IMR-90 (cell line): ENCODE measurements at regions not wholly inside any gene's neighbourhood (a gene's known extent, or its start where the extent isn't known, plus 50 kb on each side); places are given as distances from the start of the nearest gene placed in this dataset.

ENCODE experiments used
- ATAC-seq: fragments of 200-7000 bp; cut with Tn5 transposase; 2 replicates; pipeline ENCODE4 v1.9.1; 2020; ENCODE audit warnings: low read depth, mild to moderate bottlenecking, moderate library complexity
- BruUV-seq: library from RNA; stranded (reverse); fragments of 400-500 nt; replicated peaks from 2 replicates; lab custom pipeline; 2021; lab: Mats Ljungman, UMichigan
- CTCF ChIA-PET: fragments of 300-600 bp; formaldehyde crosslinking; extraction: SDS; loops from one replicate; lab custom pipeline; 2021; ENCODE audit warnings: antibody characterized with exemption; lab: Yijun Ruan, JAX
- POLR2A ChIA-PET: fragments of 300-600 bp; sonication (Branson Sonifier 250); formaldehyde crosslinking; loops from one replicate; lab custom pipeline; 2022; ENCODE audit warnings: antibody characterized with exemption; ENCODE audit not compliant: unreplicated experiment; lab: Charles Lee
- DNase-seq: peaks from one replicate; pipeline ENCODE4 v3.0.0; 2013
- H2AFZ ChIP-seq: replicated peaks from 2 replicates; pipeline ENCODE3; 2013; ENCODE audit warnings: low read length, mild to moderate bottlenecking; ENCODE audit not compliant: poor library complexity
- H2AK5ac ChIP-seq: 2 replicates; pipeline ENCODE4 v1.6.1; 2013; ENCODE audit warnings: low read depth, low read length, inconsistent platforms
- H2AK9ac ChIP-seq: replicated peaks from 2 replicates; pipeline ENCODE3; 2013; ENCODE audit warnings: mild to moderate bottlenecking, low read depth, low read length, moderate library complexity; ENCODE audit not compliant: poor library complexity
- H2BK120ac ChIP-seq: 2 replicates; pipeline ENCODE4 v1.6.1; 2013; ENCODE audit warnings: low read depth, low read length, inconsistent platforms
- H2BK15ac ChIP-seq: 3 replicates; pipeline ENCODE4 v1.6.1; 2013; ENCODE audit warnings: low read depth, low read length, inconsistent platforms
- H2BK20ac ChIP-seq: 2 replicates; pipeline ENCODE4 v1.6.1; 2013; ENCODE audit warnings: low read depth, mild to moderate bottlenecking, inconsistent platforms, low read length, moderate library complexity
- H2BK5ac ChIP-seq: 2 replicates; pipeline ENCODE4 v1.6.1; 2013; ENCODE audit warnings: mild to moderate bottlenecking, low read depth, low read length, inconsistent platforms; ENCODE audit not compliant: poor library complexity, severe bottlenecking
- H3K14ac ChIP-seq: replicated peaks from 2 replicates; pipeline ENCODE4 v1.6.1; 2013; ENCODE audit warnings: low read depth, low read length, inconsistent platforms
- H3K18ac ChIP-seq: 2 replicates; pipeline ENCODE4 v1.6.1; 2013; ENCODE audit warnings: low read depth, low read length, control low read depth
- H3K23ac ChIP-seq: 2 replicates; pipeline ENCODE4 v1.6.1; 2013; ENCODE audit warnings: low read depth, low read length, inconsistent platforms
- H3K27ac ChIP-seq: 2 replicates; pipeline ENCODE4 v1.5.1; 2013; ENCODE audit warnings: mild to moderate bottlenecking, control low read depth, low read length; ENCODE audit not compliant: insufficient read depth
- H3K27me3 ChIP-seq: 2 replicates; pipeline ENCODE4 v1.6.1; 2013; ENCODE audit warnings: low read length; ENCODE audit not compliant: control insufficient read depth, insufficient read depth
- H3K36me3 ChIP-seq: 2 replicates; pipeline ENCODE4 v1.6.1; 2013; ENCODE audit warnings: low read length, mixed read lengths; ENCODE audit not compliant: control insufficient read depth, insufficient read depth
- H3K4ac ChIP-seq: 2 replicates; pipeline ENCODE4 v1.6.1; 2013; ENCODE audit warnings: low read depth, low read length, inconsistent platforms
- H3K4me1 ChIP-seq: 2 replicates; pipeline ENCODE4 v1.6.1; 2013; ENCODE audit warnings: low read length, mixed read lengths; ENCODE audit not compliant: control insufficient read depth, insufficient read depth
- H3K4me2 ChIP-seq: 2 replicates; pipeline ENCODE4 v1.6.1; 2013; ENCODE audit warnings: low read depth, mild to moderate bottlenecking, control low read depth, low read length, moderate library complexity
- H3K4me3 ChIP-seq: 2 replicates; pipeline ENCODE4 v1.5.1; 2013; ENCODE audit warnings: low read depth, mild to moderate bottlenecking, control low read depth, low read length, moderate library complexity; ENCODE audit not compliant: insufficient read depth
- H3K56ac ChIP-seq: 2 replicates; pipeline ENCODE4 v1.6.1; 2013; ENCODE audit warnings: low read length, inconsistent platforms; ENCODE audit not compliant: insufficient read depth; ENCODE audit errors: extremely low read depth
- H3K79me1 ChIP-seq, 2 experiments: 2 replicates each; pipeline ENCODE4 v1.6.1; 2013; ENCODE audit warnings: low read length in 2 of 2, inconsistent platforms in 1 of 2, low read depth in 1 of 2
- H3K9ac ChIP-seq: 2 replicates; pipeline ENCODE4 v1.6.1; 2013; ENCODE audit warnings: low read depth, low read length, control low read depth
- H3K9me1 ChIP-seq: 2 replicates; pipeline ENCODE4 v1.6.1; 2013; ENCODE audit warnings: low read length, inconsistent platforms; ENCODE audit not compliant: insufficient read depth
- H3K9me3 ChIP-seq: 2 replicates; pipeline ENCODE4 v1.6.1; 2013; ENCODE audit warnings: low read length; ENCODE audit not compliant: control insufficient read depth, insufficient read depth
- H4K20me1 ChIP-seq: 2 replicates; pipeline ENCODE4 v1.6.1; 2013; ENCODE audit warnings: low read length, inconsistent platforms; ENCODE audit not compliant: insufficient read depth
- H4K5ac ChIP-seq: 2 replicates; pipeline ENCODE4 v1.6.1; 2013; ENCODE audit warnings: mild to moderate bottlenecking, low read depth, low read length, control low read depth
- H4K8ac ChIP-seq, 2 experiments: 2 replicates each; pipeline ENCODE4 v1.6.1; 2013; ENCODE audit warnings: low read depth in 2 of 2, low read length in 2 of 2, control low read depth in 1 of 2, inconsistent platforms in 1 of 2
- H4K91ac ChIP-seq: 2 replicates; pipeline ENCODE4 v1.6.1; 2013; ENCODE audit warnings: low read depth, low read length, inconsistent platforms; ENCODE audit not compliant: insufficient read depth
- CHD1 ChIP-seq: IDR thresholded peaks from 2 replicates; pipeline ENCODE4 v1.6.1; 2012; ENCODE audit warnings: low read depth, low read length, improper control_type of control experiment
- WGBS, 2 experiments: methylation state at CpG; one replicate each; pipeline versions ENCODE4 v1.1.5 to v1.1.7; 2013; ENCODE audit warnings: missing lambda C conversion rate in 2 of 2; ENCODE audit not compliant: insufficient read length in 1 of 2; ENCODE audit errors: extremely low coverage in 2 of 2; 5-methylcytosine and 5-hydroxymethylcytosine counted together
- dilution Hi-C: fragments of 300-500 bp; cut with HindIII; formaldehyde crosslinking; loops from one replicate; pipeline ENCODE4 v1.14.3; 2018; ENCODE audit warnings: low sequenced_read_pairs; ENCODE audit not compliant: unreplicated experiment
- in situ Hi-C: fragments of 300-500 bp; cut with MboI; formaldehyde crosslinking; loops from 3 replicates; pipeline ENCODE4 v1.14.3; 2019; ENCODE audit warnings: low sequenced_read_pairs, inconsistent platforms, mixed read lengths
- intact Hi-C: fragments of 100-400 bp; cut with micrococcal nuclease; formaldehyde crosslinking; loops from 2 replicates; pipeline ENCODE4 v1.10.0; 2022

DNA sequence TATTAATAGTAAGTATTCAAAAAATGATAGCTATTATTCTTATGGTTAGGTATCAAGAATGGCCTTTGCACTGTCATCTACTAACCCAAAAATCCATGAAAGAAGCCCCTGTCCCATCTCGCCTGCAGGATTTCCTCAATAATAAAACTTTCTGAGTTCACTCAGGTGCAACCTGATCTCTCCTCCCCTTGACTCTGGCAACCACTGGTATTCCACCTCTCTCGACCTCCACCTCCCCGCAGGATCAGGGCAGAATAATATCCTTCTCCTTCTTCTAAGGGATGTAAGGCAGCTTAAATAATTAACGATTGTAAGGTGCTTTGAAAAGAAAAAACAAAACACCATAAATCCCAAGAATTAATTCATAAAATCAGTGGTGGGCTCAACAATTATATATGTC is 359.3 kb downstream of the PLPP3 start:
- no peak overlapping the region for H4K8ac ChIP-seq
- intact Hi-C loops, result no loop called here
- BruUV-seq, result no TSS peak

More for the DNA sequence above, 359.3 kb downstream of the PLPP3 start:
- dilution Hi-C loops (no loop called here), in situ Hi-C loops (no loop called here)
- no peak for TF ChIP-seq CHD1
- Histone ChIP-seq H2BK20ac (no peak overlapping the region), H4K91ac (no peak overlapping the region), H2BK120ac (no peak overlapping the region), H2BK15ac (no peak overlapping the region), H2BK5ac (no peak overlapping the region), H3K36me3 (no peaks in the 10 kb centered on the region), H4K5ac (no peak overlapping the region), H2AK5ac (no peak overlapping the region), H3K4me1 (no peaks in the 10 kb centered on the region), H3K27ac (no peak overlapping the region), H3K14ac (no peak overlapping the region), H3K9me3 (no peaks in the 10 kb centered on the region), H2AFZ (no peak overlapping the region), H3K4me3 (no peak overlapping the region), H3K9ac (no peak overlapping the region), H3K23ac (no peak overlapping the region), H3K56ac (no peak overlapping the region), H3K4ac (no peak overlapping the region), H3K27me3 (no peaks in the 10 kb centered on the region), H3K79me1 (no peaks in the 10 kb centered on the region), H2AK9ac (no peak overlapping the region), H3K9me1 (no peaks in the 10 kb centered on the region), H3K4me2 (no peak overlapping the region), H3K18ac (no peak overlapping the region), H4K20me1 (no peaks in the 10 kb centered on the region)
- no peak for DNase-seq
- ChIA-PET CTCF (no interaction called here), POLR2A (no interaction called here)
- ATAC-seq, result no peak
- WGBS, 2 experiments, result no CpG with 5 or more reads among the region's 4 CpGs
